NCI-H2227 treated with DMSO at 0.1 percent for 48 hours (cell line): ENCODE measurements at regions not wholly inside any gene's neighbourhood (a gene's known extent, or its start where the extent isn't known, plus 50 kb on each side); places are given as distances from the start of the nearest gene placed in this dataset.

ENCODE experiments used
- DNase-seq: peaks from one replicate; lab custom pipeline; 2025; lab: John Stamatoyannopoulos, UW

GRCh38 chr4:187577941-187578480 is 417.6 kb upstream of the ZFP42 start:
- no peak for DNase-seq

GRCh38 chr4:187586892-187587291 is 408.7 kb upstream of the ZFP42 start:
- DNase-seq, result no peak

GRCh38 chr4:187598196-187598595 is 397.4 kb upstream of the ZFP42 start:
- DNase-seq, result no peak

GRCh38 chr4:187602339-187603092 is 393.1 kb upstream of the ZFP42 start:
- no peak for DNase-seq

GRCh38 chr4:187603093-187604025 is 392.2 kb upstream of the ZFP42 start:
- no peak for DNase-seq

- DNase-seq, result no peak
Measured at GRCh38 chr4:187604984-187605383, 390.6 kb upstream of the ZFP42 start.

- no peak for DNase-seq
Measured at GRCh38 chr4:187606581-187606980, 389.0 kb upstream of the ZFP42 start.

GRCh38 chr4:187608001-187608421 is 387.6 kb upstream of the ZFP42 start:
- no peak for DNase-seq

GRCh38 chr4:187612301-187612700 is 383.3 kb upstream of the ZFP42 start:
- DNase-seq, result no peak

- no peak for DNase-seq
Measured at GRCh38 chr4:187613089-187613839, 382.3 kb upstream of the ZFP42 start.

- no peak for DNase-seq
Measured at GRCh38 chr4:187615972-187616371, 379.6 kb upstream of the ZFP42 start.

- DNase-seq, result no peak
Measured at GRCh38 chr4:187617113-187617512, 378.5 kb upstream of the ZFP42 start.

- no peak for DNase-seq
Measured at GRCh38 chr4:187618701-187619281, 376.8 kb upstream of the ZFP42 start.

GRCh38 chr4:187619319-187619718 is 376.3 kb upstream of the ZFP42 start:
- DNase-seq, result no peak

- no peak for DNase-seq
Measured at GRCh38 chr4:187632260-187632995, 363.1 kb upstream of the ZFP42 start.

GRCh38 chr4:187633245-187633644 is 362.3 kb upstream of the ZFP42 start:
- DNase-seq, result no peak

GRCh38 chr4:187656959-187657358 is 338.6 kb upstream of the ZFP42 start:
- no peak for DNase-seq

GRCh38 chr4:187663076-187663475 is 332.5 kb upstream of the ZFP42 start:
- no peak for DNase-seq

- DNase-seq, result no peak
Measured at GRCh38 chr4:187664011-187664410, 331.6 kb upstream of the ZFP42 start.

GRCh38 chr4:187665086-187665485 is 330.5 kb upstream of the ZFP42 start:
- no peak for DNase-seq

- DNase-seq, result no peak
Measured at GRCh38 chr4:187666034-187666433, 329.5 kb upstream of the ZFP42 start.
